Lower leg skin (tissue), 4 donors: ENCODE measurements at regions not wholly inside any gene's neighbourhood (a gene's known extent, or its start where the extent isn't known, plus 50 kb on each side); places are given as distances from the start of the nearest gene placed in this dataset.
A peak's percentile ranks its signal among the peaks of the same experiment; 100 is the strongest.

Source experiments
- DNase-seq, 2 donors: peaks; one replicate each; pipeline ENCODE4 v3.0.0-alpha.2; 2019; ENCODE audit warnings: low spot score in 2 of 2
- H3K4me3 ChIP-seq: fragments of 200-600 bp; sonication (generic); 2 replicates; pipeline ENCODE4 v1.5.1; 2017; ENCODE audit warnings: mild to moderate bottlenecking, low read depth; ENCODE audit not compliant: poor library complexity, severe bottlenecking
- POLR2A ChIP-seq, 2 donors: fragments of 450-650 bp; IDR thresholded peaks; one replicate each; pipeline ENCODE4 v1.6.1; 2016 to 2017; ENCODE audit warnings: antibody characterized with exemption in 2 of 2, mild to moderate bottlenecking in 1 of 2, moderate library complexity in 1 of 2
- WGBS, 2 donors: methylation state at CpG; one replicate each; pipeline ENCODE4 v1.1.5; 2018; 5-methylcytosine and 5-hydroxymethylcytosine counted together
- intact Hi-C: fragments of 100-400 bp; cut with DNase I; formaldehyde crosslinking; loops from one replicate; pipeline ENCODE4 v1.15.0; 2023; ENCODE audit warnings: low total_unique reads
- TF ChIP-seq, protein P1 (sequence below), 3 donors: fragments of 450-650 bp; IDR thresholded peaks; one replicate each; pipeline ENCODE4 v1.5.1; 2016; ENCODE audit warnings: antibody characterized with exemption in 3 of 3, mild to moderate bottlenecking in 3 of 3, moderate library complexity in 2 of 3

GRCh38 chr6:14270925-14271788 lies 153.6 kb downstream of the CD83 start:
- intact Hi-C loops = no loop called here
- no peak overlapping the region for H3K4me3 ChIP-seq
- TF ChIP-seq POLR2A (IDR thresholded peaks at IDR 0.05) = no peak
- TF ChIP-seq, protein P1, sequence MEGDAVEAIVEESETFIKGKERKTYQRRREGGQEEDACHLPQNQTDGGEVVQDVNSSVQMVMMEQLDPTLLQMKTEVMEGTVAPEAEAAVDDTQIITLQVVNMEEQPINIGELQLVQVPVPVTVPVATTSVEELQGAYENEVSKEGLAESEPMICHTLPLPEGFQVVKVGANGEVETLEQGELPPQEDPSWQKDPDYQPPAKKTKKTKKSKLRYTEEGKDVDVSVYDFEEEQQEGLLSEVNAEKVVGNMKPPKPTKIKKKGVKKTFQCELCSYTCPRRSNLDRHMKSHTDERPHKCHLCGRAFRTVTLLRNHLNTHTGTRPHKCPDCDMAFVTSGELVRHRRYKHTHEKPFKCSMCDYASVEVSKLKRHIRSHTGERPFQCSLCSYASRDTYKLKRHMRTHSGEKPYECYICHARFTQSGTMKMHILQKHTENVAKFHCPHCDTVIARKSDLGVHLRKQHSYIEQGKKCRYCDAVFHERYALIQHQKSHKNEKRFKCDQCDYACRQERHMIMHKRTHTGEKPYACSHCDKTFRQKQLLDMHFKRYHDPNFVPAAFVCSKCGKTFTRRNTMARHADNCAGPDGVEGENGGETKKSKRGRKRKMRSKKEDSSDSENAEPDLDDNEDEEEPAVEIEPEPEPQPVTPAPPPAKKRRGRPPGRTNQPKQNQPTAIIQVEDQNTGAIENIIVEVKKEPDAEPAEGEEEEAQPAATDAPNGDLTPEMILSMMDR (IDR thresholded peaks at IDR 0.05) = no peak
- 42 to 43% methylated on average over 11 of the region's 11 CpGs for WGBS, 2 donors
- peak; percentile 81 to 88 for DNase-seq

GRCh38 chr6:14271789-14272736 lies 154.5 kb downstream of the CD83 start:
- TF ChIP-seq POLR2A (IDR thresholded peaks at IDR 0.05) = no peak
- TF ChIP-seq, protein P1 (IDR thresholded peaks at IDR 0.05) = no peak
- DNase-seq = no peak
- 61 to 71% methylated on average over 4 of the region's 4 CpGs for WGBS, 2 donors
- no peak overlapping the region for H3K4me3 ChIP-seq
- intact Hi-C loops = no loop called here

- WGBS, 2 donors = 92 to 100% methylated on average over 1 of the region's 1 CpG
- intact Hi-C loops = no loop called here
- H3K4me3 ChIP-seq = no peak overlapping the region
- peak in 1 of 2 donors; percentile 21 for DNase-seq
- TF ChIP-seq POLR2A (IDR thresholded peaks at IDR 0.05) = no peak
- TF ChIP-seq, protein P1 (IDR thresholded peaks at IDR 0.05) = no peak
Observed at GRCh38 chr6:14272737-14273085, 155.1 kb downstream of the CD83 start.

GRCh38 chr6:14273191-14273590 lies 155.6 kb downstream of the CD83 start:
- TF ChIP-seq, protein P1 (IDR thresholded peaks at IDR 0.05) = no peak
- no peak for TF ChIP-seq POLR2A (IDR thresholded peaks at IDR 0.05)
- H3K4me3 ChIP-seq = no peak overlapping the region
- intact Hi-C loops = no loop called here
- WGBS, 2 donors = 75 to 85% methylated on average over 8 of the region's 8 CpGs
- peak in 1 of 2 donors; percentile 61 for DNase-seq

DNA sequence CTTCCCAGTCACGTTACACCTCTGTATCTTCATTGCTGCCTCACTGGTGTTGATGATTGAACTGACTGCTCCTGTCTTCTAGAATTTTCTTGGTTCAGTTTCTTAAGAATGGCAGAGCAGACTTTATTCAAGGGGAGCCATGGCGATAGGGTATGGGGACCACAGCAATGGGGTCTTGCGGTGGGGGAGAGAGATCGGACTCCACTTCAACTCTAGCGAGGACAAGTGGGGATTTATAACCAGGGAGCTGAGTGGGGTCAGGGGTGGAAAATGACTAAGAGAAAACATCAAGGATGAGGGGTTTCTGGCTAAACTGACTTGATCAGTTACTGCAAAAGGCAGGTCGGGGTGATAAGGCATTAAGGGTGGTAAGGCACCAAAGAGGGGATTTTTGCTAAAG lies 156.4 kb downstream of the CD83 start:
- no peak overlapping the region for H3K4me3 ChIP-seq
- 92 to 94% methylated on average over 6 of the region's 6 CpGs for WGBS, 2 donors
- intact Hi-C loops = no loop called here
- TF ChIP-seq POLR2A (IDR thresholded peaks at IDR 0.05) = no peak
- TF ChIP-seq, protein P1 (IDR thresholded peaks at IDR 0.05) = no peak
- peak in 1 of 2 donors; percentile 54 for DNase-seq
